ENCODE measurements at regions not wholly inside any gene's neighbourhood (a gene's known extent, or its start where the extent isn't known, plus 50 kb on each side); places are given as distances from the start of the nearest gene placed in this dataset.

DNA sequence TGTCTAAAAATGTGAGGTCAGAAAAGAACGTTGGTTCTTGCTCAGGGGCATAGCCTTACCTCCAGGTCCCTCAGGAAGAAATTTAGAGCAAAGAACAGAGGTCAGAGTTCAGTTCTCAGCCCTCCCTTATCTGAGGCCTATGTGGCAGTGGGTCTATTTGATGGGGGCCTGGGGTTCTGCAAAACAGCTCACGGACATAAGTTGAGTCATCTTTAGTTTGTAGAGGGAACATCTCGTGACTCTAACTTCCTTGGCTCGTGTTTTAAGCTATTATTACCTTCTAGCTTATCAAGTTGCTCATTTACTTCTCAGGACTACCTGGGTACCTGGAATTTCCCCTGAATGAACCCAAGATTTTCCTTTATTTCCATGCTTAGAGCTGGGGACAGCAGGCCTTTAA, 91.3 kb upstream of the AMOTL1 start:
- TF ChIP-seq, protein P1, sequence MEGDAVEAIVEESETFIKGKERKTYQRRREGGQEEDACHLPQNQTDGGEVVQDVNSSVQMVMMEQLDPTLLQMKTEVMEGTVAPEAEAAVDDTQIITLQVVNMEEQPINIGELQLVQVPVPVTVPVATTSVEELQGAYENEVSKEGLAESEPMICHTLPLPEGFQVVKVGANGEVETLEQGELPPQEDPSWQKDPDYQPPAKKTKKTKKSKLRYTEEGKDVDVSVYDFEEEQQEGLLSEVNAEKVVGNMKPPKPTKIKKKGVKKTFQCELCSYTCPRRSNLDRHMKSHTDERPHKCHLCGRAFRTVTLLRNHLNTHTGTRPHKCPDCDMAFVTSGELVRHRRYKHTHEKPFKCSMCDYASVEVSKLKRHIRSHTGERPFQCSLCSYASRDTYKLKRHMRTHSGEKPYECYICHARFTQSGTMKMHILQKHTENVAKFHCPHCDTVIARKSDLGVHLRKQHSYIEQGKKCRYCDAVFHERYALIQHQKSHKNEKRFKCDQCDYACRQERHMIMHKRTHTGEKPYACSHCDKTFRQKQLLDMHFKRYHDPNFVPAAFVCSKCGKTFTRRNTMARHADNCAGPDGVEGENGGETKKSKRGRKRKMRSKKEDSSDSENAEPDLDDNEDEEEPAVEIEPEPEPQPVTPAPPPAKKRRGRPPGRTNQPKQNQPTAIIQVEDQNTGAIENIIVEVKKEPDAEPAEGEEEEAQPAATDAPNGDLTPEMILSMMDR (conservative IDR thresholded peaks at IDR 0.05) = no peak
- no peak for TF ChIP-seq EZH2 (IDR thresholded peaks at IDR 0.05; ENCODE audit: low read depth)
